Hippocampal formation (tissue), 2 donors: ENCODE measurements at regions not wholly inside any gene's neighbourhood (a gene's known extent, or its start where the extent isn't known, plus 50 kb on each side); places are given as distances from the start of the nearest gene placed in this dataset.

Experiments
- DNase-seq, 2 donors: peaks; one replicate each; lab custom pipeline; 2025; lab: John Stamatoyannopoulos, UW

GRCh38 chr2:60295636-60295962 is 257.9 kb downstream of the BCL11A start:
- DNase-seq = peak; percentile 59 to 61

GRCh38 chr2:60294901-60295635 is 258.4 kb downstream of the BCL11A start:
- DNase-seq = peak; percentile 37 to 61

GRCh38 chr2:60292242-60292641 is 261.2 kb downstream of the BCL11A start:
- DNase-seq = no peak

- no peak for DNase-seq
Measured at GRCh38 chr2:60290509-60290908, 262.9 kb downstream of the BCL11A start.

GRCh38 chr2:60285626-60286316 is 267.7 kb downstream of the BCL11A start:
- no peak for DNase-seq

- DNase-seq = no peak
Measured at GRCh38 chr2:60283626-60284025, 269.8 kb downstream of the BCL11A start.

GRCh38 chr2:60282886-60283285 is 270.6 kb downstream of the BCL11A start:
- no peak for DNase-seq

- DNase-seq = no peak
Measured at GRCh38 chr2:60281730-60282129, 271.7 kb downstream of the BCL11A start.

- no peak for DNase-seq
Measured at GRCh38 chr2:60280238-60280637, 273.2 kb downstream of the BCL11A start.

GRCh38 chr2:60278906-60279305 is 274.5 kb downstream of the BCL11A start:
- DNase-seq = no peak

GRCh38 chr2:60275958-60276357 is 277.5 kb downstream of the BCL11A start:
- no peak for DNase-seq

GRCh38 chr2:60273836-60274235 is 279.6 kb downstream of the BCL11A start:
- DNase-seq = no peak

GRCh38 chr2:60271713-60272112 is 281.7 kb downstream of the BCL11A start:
- no peak for DNase-seq

GRCh38 chr2:60271131-60271530 is 282.3 kb downstream of the BCL11A start:
- no peak for DNase-seq

- no peak for DNase-seq
Measured at GRCh38 chr2:60268661-60269060, 284.8 kb downstream of the BCL11A start.

- no peak for DNase-seq
Measured at GRCh38 chr2:60268032-60268431, 285.4 kb downstream of the BCL11A start.

- DNase-seq = no peak
Measured at GRCh38 chr2:60267122-60267521, 286.3 kb downstream of the BCL11A start.

- DNase-seq = no peak
Measured at GRCh38 chr2:60262178-60262577, 291.3 kb downstream of the BCL11A start.

GRCh38 chr2:60260639-60261296 is 292.7 kb downstream of the BCL11A start:
- no peak for DNase-seq

- DNase-seq = no peak
Measured at GRCh38 chr2:60259781-60260180, 293.7 kb downstream of the BCL11A start.

GRCh38 chr2:60252581-60253150 is 300.8 kb downstream of the BCL11A start:
- peak in 1 of 2 donors; percentile 0 for DNase-seq

- DNase-seq = no peak
Measured at GRCh38 chr2:60251247-60251646, 302.2 kb downstream of the BCL11A start.

- no peak for DNase-seq
Measured at GRCh38 chr2:60249879-60250278, 303.6 kb downstream of the BCL11A start.
